K562 (cell line): ENCODE measurements at regions not wholly inside any gene's neighbourhood (a gene's known extent, or its start where the extent isn't known, plus 50 kb on each side); places are given as distances from the start of the nearest gene placed in this dataset.

Experiments
- ARID2 ChIP-seq: fragments of 450-650 bp; IDR thresholded peaks from 2 replicates; pipeline ENCODE4 v1.6.1; 2017; ENCODE audit warnings: antibody characterized with exemption, mild to moderate bottlenecking
- CREBBP ChIP-seq: IDR thresholded peaks from one replicate; pipeline ENCODE4 v1.6.1; 2012; ENCODE audit warnings: low read depth, mild to moderate bottlenecking, control low read depth, inconsistent platforms, low read length
- EHMT2 ChIP-seq: fragments of 450-650 bp; IDR thresholded peaks from 2 replicates; pipeline ENCODE4 v1.6.1; 2018; ENCODE audit warnings: antibody characterized with exemption
- FOXP1 ChIP-seq: sonication (generic); formaldehyde crosslinking; IDR thresholded peaks from 2 replicates; pipeline ENCODE4 v1.8.0; 2022; ENCODE audit warnings: mild to moderate bottlenecking, missing genetic modification reagents
- TAL1 ChIP-seq: fragments of 450-650 bp; IDR thresholded peaks from 2 replicates; pipeline ENCODE4 v1.6.1; 2016; ENCODE audit warnings: mild to moderate bottlenecking
- ZNF445 ChIP-seq: fragments of 250-450 bp; sonication (Bioruptor Pico); IDR thresholded peaks from 2 replicates; pipeline ENCODE4 v1.4.0; 2020; ENCODE audit warnings: low read depth, mild to moderate bottlenecking, moderate library complexity
- TF ChIP-seq, protein P1 (sequence below): sonication (generic); formaldehyde crosslinking; IDR thresholded peaks from 2 replicates; pipeline ENCODE4 v1.8.0; 2023; ENCODE audit warnings: mild to moderate bottlenecking, missing genetic modification reagents
- TF ChIP-seq, protein P2 (sequence below): fragments of 250-450 bp; sonication (Bioruptor Pico); IDR thresholded peaks from 2 replicates; pipeline ENCODE4 v1.5.0; 2021
- TF ChIP-seq, protein P3 (sequence below), 2 experiments: IDR thresholded peaks in 1 of 2; conservative IDR thresholded peaks in 1 of 2; 2 replicates each; pipeline ENCODE4 v1.6.1; 2016; ENCODE audit warnings: low read depth in 2 of 2, mild to moderate bottlenecking in 1 of 2, missing compliant biosample characterization in 1 of 2, missing genetic modification characterization in 1 of 2, moderate library complexity in 1 of 2

DNA sequence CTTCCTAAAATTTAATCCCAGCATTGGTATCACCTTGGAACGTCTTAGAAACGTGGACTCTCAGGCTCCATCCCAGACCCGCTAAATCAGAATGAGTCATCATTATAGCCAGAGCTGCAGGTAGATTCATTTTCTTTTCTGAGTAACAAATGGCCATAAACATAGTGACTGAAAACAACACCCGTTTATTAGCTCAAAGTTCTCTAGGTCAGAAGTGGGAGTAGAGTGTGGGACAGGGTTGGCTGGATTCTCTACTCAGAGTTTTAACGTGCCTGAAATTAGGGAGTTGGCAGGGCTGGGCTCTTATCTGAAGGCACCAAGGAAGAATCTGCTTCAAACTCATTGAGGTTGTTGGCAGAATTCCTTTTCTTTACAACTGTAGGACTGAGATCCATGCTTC, 101.8 kb upstream of the C1QTNF7 start (continued):
- TF ChIP-seq, protein P1, sequence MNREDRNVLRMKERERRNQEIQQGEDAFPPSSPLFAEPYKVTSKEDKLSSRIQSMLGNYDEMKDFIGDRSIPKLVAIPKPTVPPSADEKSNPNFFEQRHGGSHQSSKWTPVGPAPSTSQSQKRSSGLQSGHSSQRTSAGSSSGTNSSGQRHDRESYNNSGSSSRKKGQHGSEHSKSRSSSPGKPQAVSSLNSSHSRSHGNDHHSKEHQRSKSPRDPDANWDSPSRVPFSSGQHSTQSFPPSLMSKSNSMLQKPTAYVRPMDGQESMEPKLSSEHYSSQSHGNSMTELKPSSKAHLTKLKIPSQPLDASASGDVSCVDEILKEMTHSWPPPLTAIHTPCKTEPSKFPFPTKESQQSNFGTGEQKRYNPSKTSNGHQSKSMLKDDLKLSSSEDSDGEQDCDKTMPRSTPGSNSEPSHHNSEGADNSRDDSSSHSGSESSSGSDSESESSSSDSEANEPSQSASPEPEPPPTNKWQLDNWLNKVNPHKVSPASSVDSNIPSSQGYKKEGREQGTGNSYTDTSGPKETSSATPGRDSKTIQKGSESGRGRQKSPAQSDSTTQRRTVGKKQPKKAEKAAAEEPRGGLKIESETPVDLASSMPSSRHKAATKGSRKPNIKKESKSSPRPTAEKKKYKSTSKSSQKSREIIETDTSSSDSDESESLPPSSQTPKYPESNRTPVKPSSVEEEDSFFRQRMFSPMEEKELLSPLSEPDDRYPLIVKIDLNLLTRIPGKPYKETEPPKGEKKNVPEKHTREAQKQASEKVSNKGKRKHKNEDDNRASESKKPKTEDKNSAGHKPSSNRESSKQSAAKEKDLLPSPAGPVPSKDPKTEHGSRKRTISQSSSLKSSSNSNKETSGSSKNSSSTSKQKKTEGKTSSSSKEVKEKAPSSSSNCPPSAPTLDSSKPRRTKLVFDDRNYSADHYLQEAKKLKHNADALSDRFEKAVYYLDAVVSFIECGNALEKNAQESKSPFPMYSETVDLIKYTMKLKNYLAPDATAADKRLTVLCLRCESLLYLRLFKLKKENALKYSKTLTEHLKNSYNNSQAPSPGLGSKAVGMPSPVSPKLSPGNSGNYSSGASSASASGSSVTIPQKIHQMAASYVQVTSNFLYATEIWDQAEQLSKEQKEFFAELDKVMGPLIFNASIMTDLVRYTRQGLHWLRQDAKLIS (CRISPR knock-in tag), result no peak
- TF ChIP-seq ZNF445 (CRISPR knock-in tag), result no peak
- no peak for TF ChIP-seq CREBBP
- TF ChIP-seq EHMT2, result no peak
- TF ChIP-seq, protein P2, sequence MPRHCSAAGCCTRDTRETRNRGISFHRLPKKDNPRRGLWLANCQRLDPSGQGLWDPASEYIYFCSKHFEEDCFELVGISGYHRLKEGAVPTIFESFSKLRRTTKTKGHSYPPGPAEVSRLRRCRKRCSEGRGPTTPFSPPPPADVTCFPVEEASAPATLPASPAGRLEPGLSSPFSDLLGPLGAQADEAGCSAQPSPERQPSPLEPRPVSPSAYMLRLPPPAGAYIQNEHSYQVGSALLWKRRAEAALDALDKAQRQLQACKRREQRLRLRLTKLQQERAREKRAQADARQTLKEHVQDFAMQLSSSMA (CRISPR knock-in tag), result no peak
- no peak for TF ChIP-seq FOXP1 (CRISPR knock-in tag)
- no peak for TF ChIP-seq ARID2
- no peak for TF ChIP-seq TAL1
- TF ChIP-seq, protein P3, sequence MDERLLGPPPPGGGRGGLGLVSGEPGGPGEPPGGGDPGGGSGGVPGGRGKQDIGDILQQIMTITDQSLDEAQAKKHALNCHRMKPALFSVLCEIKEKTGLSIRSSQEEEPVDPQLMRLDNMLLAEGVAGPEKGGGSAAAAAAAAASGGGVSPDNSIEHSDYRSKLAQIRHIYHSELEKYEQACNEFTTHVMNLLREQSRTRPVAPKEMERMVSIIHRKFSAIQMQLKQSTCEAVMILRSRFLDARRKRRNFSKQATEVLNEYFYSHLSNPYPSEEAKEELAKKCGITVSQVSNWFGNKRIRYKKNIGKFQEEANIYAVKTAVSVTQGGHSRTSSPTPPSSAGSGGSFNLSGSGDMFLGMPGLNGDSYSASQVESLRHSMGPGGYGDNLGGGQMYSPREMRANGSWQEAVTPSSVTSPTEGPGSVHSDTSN (CRISPR knock-in tag; IDR thresholded peaks at IDR 0.05; ENCODE audit: low read depth), result no peak
- TF ChIP-seq, protein P3 (tag; conservative IDR thresholded peaks at IDR 0.05; ENCODE audit: low read depth), result no peak
- TF ChIP-seq, all 486 proteins: peak for 0
